ENCODE measurements at regions not wholly inside any gene's neighbourhood (a gene's known extent, or its start where the extent isn't known, plus 50 kb on each side); places are given as distances from the start of the nearest gene placed in this dataset.

- Mint-ChIP-seq H3K9me3 (no peaks in the 10 kb centered on the region), H3K36me3 (ENCODE audit: low read depth) (no peaks in the 10 kb centered on the region), H3K4me1 (ENCODE audit: low read depth) (peaks cover 2% of the 10 kb centered on the region), H3K4me3 (no peak overlapping the region), H3K27me3 (ENCODE audit: low read depth) (peaks cover 4% of the 10 kb centered on the region), H3K27ac (no peak overlapping the region)
- no peak for DNase-seq (ENCODE audit: low spot score)
Measured at GRCh38 chr9:87127543-87127942, 180.2 kb upstream of the GAS1 start.

- Mint-ChIP-seq H3K4me3 (no peak overlapping the region), H3K9me3 (no peaks in the 10 kb centered on the region), H3K27me3 (ENCODE audit: low read depth) (peaks cover 1% of the 10 kb centered on the region), H3K27ac (no peak overlapping the region), H3K36me3 (ENCODE audit: low read depth) (no peaks in the 10 kb centered on the region), H3K4me1 (ENCODE audit: low read depth) (peaks cover under 1% of the 10 kb centered on the region)
- no peak for DNase-seq (ENCODE audit: low spot score)
Measured at GRCh38 chr9:87127978-87128614, 180.8 kb upstream of the GAS1 start.

- no peak for DNase-seq (ENCODE audit: low spot score)
- Mint-ChIP-seq H3K27me3 (ENCODE audit: low read depth) (no peaks in the 10 kb centered on the region), H3K9me3 (no peaks in the 10 kb centered on the region), H3K4me1 (ENCODE audit: low read depth) (no peaks in the 10 kb centered on the region), H3K27ac (no peak overlapping the region), H3K36me3 (ENCODE audit: low read depth) (no peaks in the 10 kb centered on the region), H3K4me3 (no peak overlapping the region)
Measured at GRCh38 chr9:87128844-87129493, 181.7 kb upstream of the GAS1 start.

GRCh38 chr9:87135074-87135473 lies 187.8 kb upstream of the GAS1 start:
- H3K27ac Mint-ChIP-seq: no peak overlapping the region
- H3K36me3 Mint-ChIP-seq (ENCODE audit: low read depth): no peaks in the 10 kb centered on the region
- no peak overlapping the region for H3K4me3 Mint-ChIP-seq
- H3K27me3 Mint-ChIP-seq (ENCODE audit: low read depth): no peaks in the 10 kb centered on the region
- no peaks in the 10 kb centered on the region for H3K4me1 Mint-ChIP-seq (ENCODE audit: low read depth)
- H3K9me3 Mint-ChIP-seq: no peaks in the 10 kb centered on the region
- DNase-seq (ENCODE audit: low spot score): no peak

GRCh38 chr9:87137718-87138117 lies 190.4 kb upstream of the GAS1 start:
- Mint-ChIP-seq H3K36me3 (ENCODE audit: low read depth) (no peaks in the 10 kb centered on the region), H3K27me3 (ENCODE audit: low read depth) (no peaks in the 10 kb centered on the region), H3K4me3 (no peak overlapping the region), H3K27ac (no peak overlapping the region), H3K4me1 (ENCODE audit: low read depth) (no peaks in the 10 kb centered on the region), H3K9me3 (no peaks in the 10 kb centered on the region)
- DNase-seq (ENCODE audit: low spot score): no peak

- Mint-ChIP-seq H3K9me3 (no peaks in the 10 kb centered on the region), H3K27ac (no peak overlapping the region), H3K27me3 (ENCODE audit: low read depth) (no peaks in the 10 kb centered on the region), H3K4me1 (ENCODE audit: low read depth) (no peaks in the 10 kb centered on the region), H3K36me3 (ENCODE audit: low read depth) (no peaks in the 10 kb centered on the region), H3K4me3 (no peak overlapping the region)
- no peak for DNase-seq (ENCODE audit: low spot score)
Measured at GRCh38 chr9:87138128-87139040, 191.1 kb upstream of the GAS1 start.

- H3K4me3 Mint-ChIP-seq: no peak overlapping the region
- no peaks in the 10 kb centered on the region for H3K36me3 Mint-ChIP-seq (ENCODE audit: low read depth)
- no peaks in the 10 kb centered on the region for H3K27me3 Mint-ChIP-seq (ENCODE audit: low read depth)
- H3K27ac Mint-ChIP-seq: no peak overlapping the region
- H3K4me1 Mint-ChIP-seq (ENCODE audit: low read depth): no peaks in the 10 kb centered on the region
- DNase-seq (ENCODE audit: low spot score): no peak
- H3K9me3 Mint-ChIP-seq: no peaks in the 10 kb centered on the region
Measured at GRCh38 chr9:87139099-87139730, 191.9 kb upstream of the GAS1 start.

GRCh38 chr9:87140142-87140541 lies 192.8 kb upstream of the GAS1 start:
- H3K27ac Mint-ChIP-seq: no peak overlapping the region
- H3K27me3 Mint-ChIP-seq (ENCODE audit: low read depth): no peaks in the 10 kb centered on the region
- no peaks in the 10 kb centered on the region for H3K4me1 Mint-ChIP-seq (ENCODE audit: low read depth)
- H3K4me3 Mint-ChIP-seq: no peak overlapping the region
- no peak for DNase-seq (ENCODE audit: low spot score)
- H3K36me3 Mint-ChIP-seq (ENCODE audit: low read depth): no peaks in the 10 kb centered on the region
- no peaks in the 10 kb centered on the region for H3K9me3 Mint-ChIP-seq

- no peaks in the 10 kb centered on the region for H3K36me3 Mint-ChIP-seq (ENCODE audit: low read depth)
- H3K9me3 Mint-ChIP-seq: no peaks in the 10 kb centered on the region
- no peak overlapping the region for H3K4me3 Mint-ChIP-seq
- no peaks in the 10 kb centered on the region for H3K27me3 Mint-ChIP-seq (ENCODE audit: low read depth)
- H3K27ac Mint-ChIP-seq: no peak overlapping the region
- no peaks in the 10 kb centered on the region for H3K4me1 Mint-ChIP-seq (ENCODE audit: low read depth)
- DNase-seq (ENCODE audit: low spot score): no peak
Measured at GRCh38 chr9:87140605-87141109, 193.4 kb upstream of the GAS1 start.

- no peaks in the 10 kb centered on the region for H3K36me3 Mint-ChIP-seq (ENCODE audit: low read depth)
- no peak overlapping the region for H3K4me3 Mint-ChIP-seq
- no peaks in the 10 kb centered on the region for H3K9me3 Mint-ChIP-seq
- H3K4me1 Mint-ChIP-seq (ENCODE audit: low read depth): no peaks in the 10 kb centered on the region
- no peak for DNase-seq (ENCODE audit: low spot score)
- peaks cover 2% of the 10 kb centered on the region for H3K27me3 Mint-ChIP-seq (ENCODE audit: low read depth)
- no peak overlapping the region for H3K27ac Mint-ChIP-seq
Measured at GRCh38 chr9:87141124-87141523, 193.8 kb upstream of the GAS1 start.

- H3K4me3 Mint-ChIP-seq: no peak overlapping the region
- H3K4me1 Mint-ChIP-seq (ENCODE audit: low read depth): no peaks in the 10 kb centered on the region
- H3K27ac Mint-ChIP-seq: no peak overlapping the region
- no peaks in the 10 kb centered on the region for H3K9me3 Mint-ChIP-seq
- peaks cover 18% of the 10 kb centered on the region for H3K27me3 Mint-ChIP-seq (ENCODE audit: low read depth)
- DNase-seq (ENCODE audit: low spot score): no peak
- no peaks in the 10 kb centered on the region for H3K36me3 Mint-ChIP-seq (ENCODE audit: low read depth)
Measured at GRCh38 chr9:87146933-87147332, 199.6 kb upstream of the GAS1 start.

- H3K27ac Mint-ChIP-seq: no peak overlapping the region
- no peaks in the 10 kb centered on the region for H3K4me1 Mint-ChIP-seq (ENCODE audit: low read depth)
- H3K36me3 Mint-ChIP-seq (ENCODE audit: low read depth): no peaks in the 10 kb centered on the region
- peaks cover 18% of the 10 kb centered on the region for H3K27me3 Mint-ChIP-seq (ENCODE audit: low read depth)
- DNase-seq (ENCODE audit: low spot score): no peak
- H3K4me3 Mint-ChIP-seq: no peak overlapping the region
- no peaks in the 10 kb centered on the region for H3K9me3 Mint-ChIP-seq
Measured at GRCh38 chr9:87147839-87148238, 200.5 kb upstream of the GAS1 start.

GRCh38 chr9:87148331-87149104 lies 201.2 kb upstream of the GAS1 start:
- Mint-ChIP-seq H3K4me1 (ENCODE audit: low read depth) (no peaks in the 10 kb centered on the region), H3K27ac (no peak overlapping the region), H3K36me3 (ENCODE audit: low read depth) (no peaks in the 10 kb centered on the region), H3K9me3 (no peaks in the 10 kb centered on the region), H3K4me3 (no peak overlapping the region), H3K27me3 (ENCODE audit: low read depth) (peaks cover 18% of the 10 kb centered on the region)
- DNase-seq (ENCODE audit: low spot score): no peak

All from T-helper 2 cell treated with Interferon-gamma antibody and Interleukin-4, amounts not matched to agents 5 μg/mL and 100 μg/mL, for 36 hours (primary cell).